ENCODE measurements at regions not wholly inside any gene's neighbourhood (a gene's known extent, or its start where the extent isn't known, plus 50 kb on each side); places are given as distances from the start of the nearest gene placed in this dataset.

DNA sequence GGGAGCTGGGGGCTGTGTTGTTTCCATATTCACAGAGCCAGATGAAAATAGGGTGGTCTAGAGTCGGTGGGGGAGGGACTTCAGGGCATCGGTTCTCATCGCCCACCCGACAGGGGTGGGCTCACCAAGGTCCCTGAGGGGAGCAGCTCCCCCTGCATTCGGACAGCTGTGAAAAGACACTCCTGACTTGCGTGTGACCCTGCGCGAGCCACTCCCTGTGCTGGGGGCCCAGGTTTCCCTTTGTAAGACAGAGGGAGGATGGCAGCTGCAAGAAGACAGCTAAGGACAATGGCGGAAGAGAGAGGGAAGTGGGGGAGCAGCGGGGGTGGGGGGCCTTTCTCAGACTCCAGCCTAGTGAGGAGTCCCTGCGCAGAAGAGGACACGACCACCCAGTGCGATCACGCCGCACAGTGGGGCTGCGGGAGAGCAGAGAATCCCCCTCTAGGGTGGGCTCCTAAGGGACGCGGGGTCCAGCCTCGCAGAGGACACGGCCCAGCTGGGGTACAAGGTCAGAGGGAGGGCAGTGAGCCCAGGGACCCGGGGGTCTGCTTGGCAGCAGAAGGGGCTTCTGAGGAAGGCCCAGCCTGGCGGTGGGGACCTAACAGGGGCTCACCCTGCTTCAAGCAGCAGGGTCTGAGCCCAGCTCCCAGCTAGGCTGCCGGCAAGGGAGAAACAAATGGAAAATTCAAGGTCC lies 326.9 kb upstream of the DIO3 start:
- no peak overlapping the region for H3K4me3 ChIP-seq (ENCODE audit: low read depth, low read length)
- no peak for DNase-seq (ENCODE audit: low read depth)
- TF ChIP-seq, protein P1, sequence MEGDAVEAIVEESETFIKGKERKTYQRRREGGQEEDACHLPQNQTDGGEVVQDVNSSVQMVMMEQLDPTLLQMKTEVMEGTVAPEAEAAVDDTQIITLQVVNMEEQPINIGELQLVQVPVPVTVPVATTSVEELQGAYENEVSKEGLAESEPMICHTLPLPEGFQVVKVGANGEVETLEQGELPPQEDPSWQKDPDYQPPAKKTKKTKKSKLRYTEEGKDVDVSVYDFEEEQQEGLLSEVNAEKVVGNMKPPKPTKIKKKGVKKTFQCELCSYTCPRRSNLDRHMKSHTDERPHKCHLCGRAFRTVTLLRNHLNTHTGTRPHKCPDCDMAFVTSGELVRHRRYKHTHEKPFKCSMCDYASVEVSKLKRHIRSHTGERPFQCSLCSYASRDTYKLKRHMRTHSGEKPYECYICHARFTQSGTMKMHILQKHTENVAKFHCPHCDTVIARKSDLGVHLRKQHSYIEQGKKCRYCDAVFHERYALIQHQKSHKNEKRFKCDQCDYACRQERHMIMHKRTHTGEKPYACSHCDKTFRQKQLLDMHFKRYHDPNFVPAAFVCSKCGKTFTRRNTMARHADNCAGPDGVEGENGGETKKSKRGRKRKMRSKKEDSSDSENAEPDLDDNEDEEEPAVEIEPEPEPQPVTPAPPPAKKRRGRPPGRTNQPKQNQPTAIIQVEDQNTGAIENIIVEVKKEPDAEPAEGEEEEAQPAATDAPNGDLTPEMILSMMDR (IDR thresholded peaks at IDR 0.05; ENCODE audit: insufficient read depth, low read length, poor library complexity, severe bottlenecking), result no peak
- no peaks in the 10 kb centered on the region for H3K36me3 ChIP-seq (ENCODE audit: control insufficient read depth, insufficient read depth, low read length)
- H3K27me3 ChIP-seq (ENCODE audit: control insufficient read depth, insufficient read depth, low read length), result peaks cover 3% of the 10 kb centered on the region

DNA sequence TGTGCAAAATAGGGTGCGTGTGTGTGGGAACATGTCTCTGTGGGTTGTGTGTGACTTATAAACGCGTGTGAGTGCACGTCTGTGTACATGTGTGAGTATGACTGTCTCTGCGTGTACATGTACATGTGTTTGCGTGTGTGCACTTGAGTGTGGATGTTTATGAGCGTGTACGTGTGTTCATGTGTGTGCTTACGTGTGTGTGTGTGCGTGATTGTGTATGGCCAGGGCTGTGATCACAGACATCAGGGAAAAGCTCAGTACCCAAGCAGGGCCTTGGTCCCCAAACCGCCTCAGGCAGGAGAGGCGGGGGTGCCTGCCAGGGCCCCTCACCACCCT lies 326.3 kb upstream of the DIO3 start:
- Histone ChIP-seq H3K27me3 (ENCODE audit: control insufficient read depth, insufficient read depth, low read length) (peaks cover 3% of the 10 kb centered on the region), H3K36me3 (ENCODE audit: control insufficient read depth, insufficient read depth, low read length) (no peaks in the 10 kb centered on the region), H3K4me3 (ENCODE audit: low read depth, low read length) (no peak overlapping the region)
- no peak for DNase-seq (ENCODE audit: low read depth)
- TF ChIP-seq, protein P1 (IDR thresholded peaks at IDR 0.05; ENCODE audit: insufficient read depth, low read length, poor library complexity, severe bottlenecking), result no peak

DNA sequence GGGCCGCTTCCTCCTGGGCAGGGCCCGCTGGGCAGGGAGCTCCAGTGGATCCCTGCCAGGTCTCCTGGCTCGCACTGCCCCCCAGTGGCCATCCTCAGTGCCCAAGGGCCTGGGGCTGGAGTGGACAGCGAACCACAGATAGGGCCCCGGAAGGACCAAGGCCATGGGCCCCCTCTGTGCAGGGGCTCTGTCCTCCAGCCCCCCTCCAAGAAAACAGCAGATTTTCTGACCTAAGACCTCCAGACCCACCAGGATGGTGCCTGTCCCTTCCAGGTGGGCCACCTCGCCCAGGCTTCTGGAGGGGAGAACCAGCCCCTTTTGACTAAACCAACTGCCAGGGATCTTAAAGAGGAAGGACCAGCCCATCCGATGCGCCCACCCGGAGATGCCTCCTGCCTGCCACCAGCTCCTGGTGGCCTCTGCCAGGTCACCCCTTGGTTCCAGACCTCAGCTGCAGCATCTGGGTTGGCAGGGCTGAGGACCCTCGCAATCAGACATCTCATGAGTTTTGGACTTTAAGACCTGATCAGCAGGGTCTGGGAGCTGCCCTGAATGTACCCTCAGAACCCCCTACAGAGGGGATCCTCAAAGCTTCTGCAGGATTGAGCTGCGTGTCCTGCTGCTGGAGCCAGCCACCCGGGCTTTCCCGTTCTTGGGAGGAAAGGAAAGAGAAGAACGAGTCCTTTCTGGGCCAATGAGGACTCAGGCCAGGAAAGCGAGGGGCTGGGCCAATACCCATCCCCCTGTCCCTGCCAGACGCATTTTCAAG lies 325.8 kb upstream of the DIO3 start:
- DNase-seq (ENCODE audit: low read depth), result peak; percentile 4
- TF ChIP-seq, protein P1 (IDR thresholded peaks at IDR 0.05; ENCODE audit: insufficient read depth, low read length, poor library complexity, severe bottlenecking), result peak; percentile 92

DNA sequence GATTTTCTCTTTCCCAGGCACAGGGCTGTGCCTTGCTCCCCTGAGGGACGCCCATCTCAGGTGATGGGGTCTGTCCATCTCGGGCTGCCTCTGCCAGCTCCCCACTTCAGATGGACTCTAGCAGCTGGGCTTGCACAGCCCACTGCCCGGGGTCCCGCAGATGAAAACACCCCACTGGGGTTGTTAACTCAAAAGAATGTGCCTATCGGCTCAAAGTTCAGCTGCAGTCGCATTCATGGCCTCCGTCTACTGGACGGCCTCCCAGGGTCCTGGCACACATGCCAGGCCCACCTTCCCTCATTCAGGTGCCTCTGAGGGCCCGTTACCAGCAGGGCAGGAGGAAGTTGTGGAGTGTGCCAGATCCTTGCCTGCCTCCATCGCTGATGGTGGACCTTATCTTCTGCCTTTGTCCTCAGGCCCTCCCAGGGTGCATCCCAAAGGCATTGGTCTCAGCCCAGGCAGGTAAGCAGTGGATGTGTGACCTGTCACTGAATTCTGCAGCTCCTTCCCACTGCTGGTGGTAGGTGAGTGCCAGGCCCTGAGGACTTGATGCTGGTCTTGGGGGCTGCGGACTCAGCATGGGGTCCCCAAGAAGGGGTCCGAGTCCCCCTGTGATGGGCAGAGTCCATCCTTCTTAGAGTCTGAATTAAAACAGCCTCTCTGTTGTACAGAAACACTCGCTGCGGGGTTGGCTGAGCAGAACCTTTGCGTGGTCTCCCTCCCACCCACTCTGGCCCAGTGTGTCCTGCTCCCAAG lies 324.6 kb upstream of the DIO3 start:
- Histone ChIP-seq H3K4me3 (ENCODE audit: low read depth, low read length) (no peak overlapping the region), H3K27me3 (ENCODE audit: control insufficient read depth, insufficient read depth, low read length) (peaks cover 3% of the 10 kb centered on the region), H3K36me3 (ENCODE audit: control insufficient read depth, insufficient read depth, low read length) (no peaks in the 10 kb centered on the region)
- TF ChIP-seq, protein P1 (IDR thresholded peaks at IDR 0.05; ENCODE audit: insufficient read depth, low read length, poor library complexity, severe bottlenecking), result no peak
- DNase-seq (ENCODE audit: low read depth), result no peak

More for the DNA sequence above, 325.8 kb upstream of the DIO3 start:
- Histone ChIP-seq H3K4me3 (ENCODE audit: low read depth, low read length) (no peak overlapping the region), H3K27me3 (ENCODE audit: control insufficient read depth, insufficient read depth, low read length) (peaks cover 3% of the 10 kb centered on the region), H3K36me3 (ENCODE audit: control insufficient read depth, insufficient read depth, low read length) (no peaks in the 10 kb centered on the region)

DNA sequence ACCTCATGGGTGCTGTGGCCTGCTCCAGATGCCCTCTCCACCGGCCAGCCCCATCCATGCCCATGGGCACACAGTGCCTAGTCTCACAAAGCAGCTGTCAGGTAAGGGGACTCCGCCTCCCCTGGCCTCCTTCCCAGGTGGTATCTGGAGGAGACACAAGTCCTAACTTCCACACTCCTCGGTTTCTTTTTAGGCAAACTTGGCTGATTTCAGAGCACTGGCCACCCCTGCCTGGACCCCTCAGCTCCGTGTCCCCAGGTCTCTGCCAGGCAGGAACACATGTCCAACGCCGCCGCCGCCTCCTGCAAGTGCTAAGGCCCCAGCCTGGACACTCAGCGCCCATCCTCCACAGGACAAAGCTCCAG lies 324.1 kb upstream of the DIO3 start:
- Histone ChIP-seq H3K27me3 (ENCODE audit: control insufficient read depth, insufficient read depth, low read length) (peaks cover 3% of the 10 kb centered on the region), H3K36me3 (ENCODE audit: control insufficient read depth, insufficient read depth, low read length) (no peaks in the 10 kb centered on the region), H3K4me3 (ENCODE audit: low read depth, low read length) (no peak overlapping the region)
- TF ChIP-seq, protein P1 (IDR thresholded peaks at IDR 0.05; ENCODE audit: insufficient read depth, low read length, poor library complexity, severe bottlenecking), result no peak
- DNase-seq (ENCODE audit: low read depth), result no peak

All from kidney epithelial cell (primary cell).